GM21825 (cell line): ENCODE measurements at regions not wholly inside any gene's neighbourhood (a gene's known extent, or its start where the extent isn't known, plus 50 kb on each side); places are given as distances from the start of the nearest gene placed in this dataset.

Experiments used
- ATAC-seq: cut with Tn5 transposase; IDR thresholded peaks from one replicate; pipeline ENCODE4 v1.9.1; 2021; ENCODE audit warnings: mild to moderate bottlenecking, moderate library complexity; ENCODE audit not compliant: unreplicated experiment

- ATAC-seq = no peak
Measured at GRCh38 chr1:108051631-108052377, 86.8 kb upstream of the VAV3 start.

GRCh38 chr1:108050911-108051629, 86.1 kb upstream of the VAV3 start:
- ATAC-seq = no peak

- no peak for ATAC-seq
Measured at GRCh38 chr1:108050158-108050557, 85.2 kb upstream of the VAV3 start.

GRCh38 chr1:108049178-108049819, 84.3 kb upstream of the VAV3 start:
- ATAC-seq = no peak

DNA sequence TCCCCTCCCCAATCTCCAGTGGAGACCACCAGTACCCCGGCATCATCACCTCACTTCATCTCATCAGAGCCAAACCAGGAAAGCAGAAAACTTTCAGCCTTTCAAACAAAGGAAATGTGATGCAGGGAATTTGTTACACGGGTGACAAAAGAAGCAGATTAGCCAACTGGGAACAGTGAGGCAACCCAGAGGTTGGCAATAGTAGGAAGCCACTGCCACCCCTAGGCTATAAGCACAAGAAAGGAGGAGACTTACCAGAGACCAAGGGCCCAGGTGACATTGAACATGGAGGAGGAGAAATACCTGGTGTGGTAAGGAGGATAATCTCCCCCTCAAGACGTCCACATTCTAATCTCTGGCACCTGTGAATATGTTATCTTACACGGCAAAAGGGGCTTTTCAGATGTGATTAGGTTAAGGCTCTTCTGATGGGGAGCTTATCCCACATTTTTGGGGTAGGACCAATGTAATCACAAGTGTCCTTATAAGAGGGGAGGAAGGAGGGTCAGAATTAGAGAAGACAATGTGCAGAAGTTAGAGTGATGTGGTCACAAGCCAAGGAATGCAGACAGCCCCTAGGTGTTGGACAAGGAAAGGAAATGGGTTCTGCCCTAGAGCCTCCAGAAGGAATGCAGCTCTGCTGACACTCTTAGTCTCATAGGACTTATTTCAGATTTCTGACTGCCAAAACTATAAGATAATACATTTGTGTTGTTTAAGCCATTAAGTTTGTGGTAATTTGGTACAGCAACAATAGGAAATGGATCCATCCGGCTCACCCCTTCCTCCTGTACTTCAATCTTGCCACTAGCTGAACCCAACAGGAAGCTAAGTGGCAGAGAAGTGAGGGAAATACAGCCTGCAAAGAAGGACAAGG, 83.6 kb upstream of the VAV3 start:
- no peak for ATAC-seq

DNA sequence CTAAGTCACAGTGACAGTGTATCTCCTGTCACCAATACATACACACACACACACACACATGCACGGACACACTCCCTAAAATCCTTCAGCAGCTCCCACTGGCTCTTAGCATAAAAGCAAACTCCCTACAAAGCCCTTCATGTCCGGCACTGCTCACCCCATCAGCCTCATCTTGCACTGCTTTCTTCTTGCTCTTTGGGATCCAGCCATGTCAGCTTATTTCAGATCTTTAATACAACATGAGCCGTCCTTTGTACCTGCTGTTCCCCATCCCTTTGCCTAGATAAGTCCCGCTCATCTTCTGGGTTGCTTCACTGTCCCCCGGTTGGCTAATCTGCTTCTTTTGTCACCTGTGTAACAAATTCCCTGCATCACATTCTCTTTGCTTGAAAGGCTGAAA, 82.1 kb upstream of the VAV3 start:
- ATAC-seq = no peak

DNA sequence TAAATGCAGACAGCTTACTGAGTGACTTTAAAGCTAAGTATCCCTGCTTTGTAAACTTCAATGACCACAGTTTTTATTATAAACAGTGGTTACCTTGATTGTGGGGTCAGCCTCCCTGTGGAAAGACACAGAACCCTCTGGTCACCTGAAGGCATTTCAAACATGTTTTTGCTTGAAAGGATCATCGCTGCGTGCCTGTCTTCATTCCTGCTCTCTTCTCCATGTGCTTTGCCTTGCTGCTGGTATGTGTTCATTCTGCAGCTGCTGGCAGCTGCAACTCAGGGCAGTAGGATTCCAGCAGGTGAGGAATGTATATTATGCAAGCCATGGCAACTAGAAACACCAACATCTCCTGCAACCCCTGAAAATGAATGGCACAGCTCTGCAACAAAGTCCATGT, 81.0 kb upstream of the VAV3 start:
- ATAC-seq = no peak

DNA sequence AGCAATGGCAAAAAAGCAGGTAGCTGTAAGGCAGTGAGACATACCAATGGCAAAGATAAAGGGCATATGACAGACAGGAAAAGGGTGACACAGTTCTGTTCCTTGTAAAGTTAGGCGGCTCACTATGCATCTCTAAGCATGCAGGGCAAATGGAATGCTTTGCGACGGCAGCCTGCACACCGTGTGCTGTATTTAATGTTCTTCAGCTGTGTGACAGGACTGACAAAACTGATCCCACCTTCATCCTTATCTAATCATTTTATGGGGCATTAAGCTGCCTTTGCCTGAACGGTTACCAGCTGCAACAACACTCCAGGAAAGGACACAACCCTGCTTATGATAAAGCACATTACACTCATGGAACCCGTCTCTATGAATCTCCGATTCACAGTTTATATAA, 80.5 kb upstream of the VAV3 start:
- ATAC-seq = no peak

DNA sequence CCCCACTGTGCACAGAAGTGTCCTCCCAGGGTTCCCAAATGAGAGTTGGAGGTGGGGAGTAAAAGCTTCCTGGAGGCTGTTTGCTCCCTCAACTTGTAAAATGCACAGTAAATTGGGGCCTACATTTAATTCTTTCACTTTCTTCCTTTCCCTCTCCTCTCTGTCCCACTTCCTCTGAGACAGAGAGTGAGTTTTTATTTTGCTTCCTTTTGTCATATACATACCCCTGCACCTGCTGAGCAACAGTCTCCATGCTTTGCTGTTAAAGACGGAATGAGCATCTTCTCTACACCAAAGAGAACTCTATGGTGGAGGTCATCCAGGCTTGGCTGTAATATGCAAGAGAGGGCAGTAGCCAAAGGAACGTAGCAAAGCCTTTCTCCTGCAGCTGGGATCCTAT, 79.3 kb upstream of the VAV3 start:
- ATAC-seq = no peak

- no peak for ATAC-seq
Measured at GRCh38 chr1:108043707-108044106, 78.7 kb upstream of the VAV3 start.

DNA sequence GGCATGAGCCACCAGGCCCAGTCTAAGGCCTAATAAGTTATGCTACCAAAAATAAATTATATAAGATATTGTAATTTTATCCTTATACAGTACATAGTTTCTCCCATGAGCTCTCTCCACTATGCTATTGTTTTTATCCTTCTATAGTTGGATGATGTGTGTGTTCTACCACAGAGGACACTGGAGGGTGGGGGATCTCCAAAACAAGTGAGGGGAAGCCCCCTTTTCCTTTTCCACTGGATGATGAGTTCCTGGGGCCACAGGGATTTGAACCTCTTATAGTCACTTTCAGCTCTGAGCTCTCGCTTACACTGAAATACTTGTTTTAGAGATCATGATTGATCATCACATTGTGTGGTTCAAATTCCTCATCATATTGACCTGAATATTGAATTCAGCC, 77.6 kb upstream of the VAV3 start:
- ATAC-seq = no peak

GRCh38 chr1:108041360-108042142, 76.6 kb upstream of the VAV3 start:
- no peak for ATAC-seq

DNA sequence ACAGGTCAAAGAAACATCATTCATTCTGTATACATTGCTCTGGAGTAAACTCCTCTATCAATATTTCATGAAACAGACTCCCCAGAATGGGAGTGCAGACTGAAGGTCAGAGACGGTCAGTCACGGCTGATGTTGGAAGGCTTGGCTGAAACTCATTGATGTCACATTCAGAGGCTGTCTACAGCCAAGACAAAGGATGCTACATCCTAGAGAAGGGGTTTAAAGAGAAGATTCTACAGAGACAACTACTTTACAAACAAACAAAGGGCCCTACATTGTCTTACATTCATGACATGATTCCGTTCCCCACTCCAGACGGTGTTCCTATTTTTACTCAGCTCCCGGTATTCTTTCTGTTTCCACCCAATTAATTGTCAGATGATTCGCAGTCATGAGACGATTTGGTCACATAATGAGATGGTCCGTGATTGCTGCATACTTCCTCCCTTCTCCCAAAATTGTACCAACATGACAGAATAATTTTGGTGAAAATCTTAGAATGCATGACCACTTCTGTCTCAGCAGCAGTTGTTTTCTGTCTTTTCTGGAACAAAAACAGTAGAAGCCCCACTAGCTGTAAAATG, 73.8 kb upstream of the VAV3 start:
- no peak for ATAC-seq

- no peak for ATAC-seq
Measured at GRCh38 chr1:108036796-108037562, 72.0 kb upstream of the VAV3 start.

DNA sequence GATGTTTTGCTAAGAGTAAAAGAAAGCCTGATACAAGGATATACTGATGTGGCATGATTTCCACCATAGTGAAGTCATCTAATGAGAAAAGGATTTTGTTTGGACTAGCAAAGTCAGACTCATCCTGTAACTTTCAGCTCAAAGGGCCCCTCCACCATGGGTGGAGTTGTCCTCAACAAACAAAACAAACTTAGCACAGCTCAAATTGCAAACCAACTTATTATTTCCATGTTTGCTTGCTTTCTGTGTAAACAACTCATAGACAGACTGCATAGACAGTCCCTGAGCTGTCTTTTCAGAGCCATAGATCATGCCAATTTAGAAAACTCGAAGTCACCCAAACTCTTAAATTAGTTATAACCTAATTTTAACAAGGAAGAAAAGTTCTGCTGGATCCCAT, 69.4 kb upstream of the VAV3 start:
- ATAC-seq = no peak

DNA sequence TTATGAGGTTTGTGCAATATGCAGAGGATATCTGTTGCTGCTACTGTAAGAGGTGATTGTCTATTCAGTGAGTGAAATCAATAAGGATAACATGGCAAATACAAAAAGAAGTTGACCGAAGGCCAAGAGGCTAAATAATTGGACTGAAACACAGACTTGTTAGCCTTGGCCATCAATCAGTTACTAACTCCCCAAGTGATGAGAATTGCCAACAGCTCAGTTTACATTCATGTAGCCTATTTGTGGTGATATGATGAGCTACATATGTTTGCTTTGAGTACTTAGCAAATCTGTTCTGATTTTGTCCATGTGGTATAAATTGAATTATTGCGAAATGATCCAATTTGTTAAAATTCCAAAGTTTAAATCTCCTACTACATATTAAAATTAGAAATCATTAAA, 68.6 kb upstream of the VAV3 start:
- ATAC-seq = no peak

DNA sequence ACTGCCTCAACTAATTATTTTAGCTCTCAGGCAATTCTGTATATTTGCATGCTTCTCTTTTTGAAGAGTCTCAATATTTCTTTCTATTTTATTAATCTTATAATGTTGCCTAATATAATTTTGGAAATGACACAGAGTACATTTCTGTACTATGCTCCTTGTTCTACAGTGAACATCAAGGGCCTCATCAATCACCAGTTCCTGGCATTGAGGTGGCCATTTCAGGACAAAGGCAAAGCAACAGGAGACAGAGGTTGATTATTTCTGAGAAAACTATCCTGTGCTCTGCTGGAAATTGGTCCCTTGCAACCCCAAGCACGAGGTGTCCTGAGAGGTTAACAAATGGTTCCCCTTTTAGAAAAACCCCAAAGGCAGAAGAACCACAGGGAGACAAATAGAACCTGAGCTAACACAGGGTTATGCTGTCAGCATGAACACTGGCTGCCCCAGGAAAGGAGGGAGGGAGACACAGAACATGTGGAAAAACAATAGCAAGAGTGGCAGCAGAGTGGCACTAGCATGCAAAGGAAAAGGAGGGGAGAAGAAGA, 63.9 kb upstream of the VAV3 start:
- ATAC-seq = no peak

DNA sequence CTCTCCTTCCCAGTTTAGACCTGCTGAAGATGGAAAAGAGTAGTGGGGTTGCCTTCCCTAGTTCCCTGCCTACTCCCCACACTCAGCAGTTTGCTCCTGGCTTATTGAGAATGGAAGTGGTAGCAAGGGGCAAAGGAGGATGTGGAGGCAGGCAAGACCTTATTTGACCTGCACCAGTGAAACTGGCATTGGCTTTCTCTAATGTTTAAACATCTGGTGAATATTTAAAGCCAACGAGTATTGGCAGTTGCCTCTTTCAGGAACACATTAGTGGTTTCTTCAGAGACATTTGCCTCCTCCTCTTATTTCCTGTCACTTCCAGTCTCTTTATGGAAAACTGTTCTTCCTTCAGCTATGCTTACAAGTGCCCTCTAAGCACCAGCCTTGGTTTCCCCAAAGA, 62.4 kb upstream of the VAV3 start:
- ATAC-seq = no peak

DNA sequence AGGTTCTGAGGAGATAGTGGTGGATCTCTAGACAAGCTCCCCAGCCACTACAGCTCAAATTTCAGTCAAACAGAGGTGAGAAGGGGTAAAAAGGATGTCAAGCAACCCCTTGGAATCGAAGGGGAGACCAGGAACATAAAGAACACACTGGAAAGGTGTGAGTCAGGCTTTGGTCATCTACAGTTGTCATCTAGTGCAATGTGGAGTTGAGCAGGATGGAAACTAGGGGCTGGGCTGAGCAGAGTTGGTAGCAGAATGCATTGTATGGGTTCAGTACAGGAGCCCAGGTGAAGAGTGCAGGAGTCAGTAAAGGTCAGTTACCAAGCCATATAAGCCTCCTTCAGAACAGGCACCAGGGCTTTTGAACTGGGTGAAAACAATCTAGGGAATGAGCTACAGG, 52.7 kb upstream of the VAV3 start:
- ATAC-seq = no peak
